ENCODE measurements at regions not wholly inside any gene's neighbourhood (a gene's known extent, or its start where the extent isn't known, plus 50 kb on each side); places are given as distances from the start of the nearest gene placed in this dataset.
"Not testable (repeated sequence)": the region's sequence is repeated elsewhere in the genome, so short reads cannot be mapped to it uniquely, and the experiment has no call there.

- no peak for DNase-seq
Observed at GRCh38 chr2:109692013-109692743, 78.0 kb downstream of the SOWAHC start.

DNA sequence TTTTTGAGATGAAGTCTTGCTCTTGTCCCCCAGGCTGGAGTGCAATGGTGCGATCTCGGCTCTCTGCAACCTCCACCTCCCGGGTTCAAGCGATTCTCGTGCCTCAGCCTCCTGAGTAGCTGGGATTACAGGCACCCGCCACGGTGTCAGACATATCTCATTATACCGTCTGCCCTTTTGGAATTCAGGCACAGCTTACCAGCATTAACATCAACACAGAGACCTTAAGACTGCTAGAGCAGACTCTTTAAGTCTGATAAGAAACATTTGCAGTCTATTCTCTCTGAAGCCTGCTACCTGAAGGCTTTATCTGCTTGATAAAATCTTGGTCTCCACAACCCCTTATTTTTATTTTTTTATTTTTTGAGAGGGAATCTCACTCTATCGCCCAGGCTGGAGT is 78.7 kb downstream of the SOWAHC start:
- DNase-seq, result not testable (repeated sequence)

DNA sequence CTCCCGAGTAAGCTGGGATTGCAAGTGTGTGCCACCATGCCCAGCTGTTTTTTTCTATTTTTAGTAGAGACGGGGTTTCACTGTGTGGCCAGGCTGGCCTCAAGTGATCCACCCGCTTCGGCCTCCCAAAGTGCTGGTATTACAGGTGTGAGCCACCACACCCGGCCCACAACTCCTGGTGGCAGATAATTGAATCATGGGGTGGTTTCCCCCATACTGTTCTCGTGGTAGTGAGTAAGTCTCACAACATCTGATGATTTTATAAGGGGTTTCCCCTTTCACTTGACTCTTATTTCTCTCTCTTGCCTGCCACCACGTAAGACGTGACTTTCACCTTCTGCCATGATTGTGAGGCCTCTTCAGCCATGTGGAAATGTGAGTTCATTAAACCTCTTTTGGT is 79.1 kb downstream of the SOWAHC start:
- DNase-seq, result not testable (repeated sequence)

DNA sequence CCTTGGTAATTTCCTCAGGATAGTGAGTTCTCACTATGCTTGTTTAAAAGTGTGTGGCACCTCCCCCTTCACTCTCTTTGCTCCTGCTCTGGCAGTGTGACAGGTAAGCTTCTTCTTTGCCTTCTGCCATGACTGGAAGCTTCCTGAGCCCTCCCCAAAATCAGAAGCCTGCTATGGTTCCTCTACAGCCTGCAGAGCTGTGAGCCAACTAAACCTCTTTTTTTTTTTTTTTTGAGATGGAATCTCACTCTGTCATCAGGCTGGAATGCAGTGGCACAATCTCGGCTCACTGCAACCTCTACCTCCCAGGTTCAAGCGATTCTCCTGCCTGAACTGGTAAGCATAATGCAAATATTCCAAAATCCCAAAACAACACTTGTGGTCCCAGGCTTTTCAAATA is 80.0 kb downstream of the SOWAHC start:
- no peak for DNase-seq

DNA sequence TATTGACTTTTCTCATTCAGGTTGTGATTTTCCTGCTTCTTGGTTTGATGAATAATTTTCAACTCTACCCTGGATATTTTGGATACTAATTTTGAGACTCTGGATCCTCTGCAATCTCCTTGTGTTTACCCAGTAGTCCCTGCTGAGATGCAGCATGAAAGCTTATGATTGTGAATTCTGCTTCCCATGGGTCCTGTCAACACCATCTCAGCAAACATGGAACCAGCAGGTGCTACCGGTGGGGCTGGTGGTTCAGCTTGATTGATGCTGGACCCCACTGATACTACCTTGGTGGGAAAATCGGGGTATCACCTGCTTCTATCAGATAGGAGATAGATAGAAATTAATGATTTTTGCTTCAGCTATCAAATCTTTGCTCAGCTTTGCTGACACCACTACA is 81.1 kb downstream of the SOWAHC start:
- DNase-seq, result no peak

DNA sequence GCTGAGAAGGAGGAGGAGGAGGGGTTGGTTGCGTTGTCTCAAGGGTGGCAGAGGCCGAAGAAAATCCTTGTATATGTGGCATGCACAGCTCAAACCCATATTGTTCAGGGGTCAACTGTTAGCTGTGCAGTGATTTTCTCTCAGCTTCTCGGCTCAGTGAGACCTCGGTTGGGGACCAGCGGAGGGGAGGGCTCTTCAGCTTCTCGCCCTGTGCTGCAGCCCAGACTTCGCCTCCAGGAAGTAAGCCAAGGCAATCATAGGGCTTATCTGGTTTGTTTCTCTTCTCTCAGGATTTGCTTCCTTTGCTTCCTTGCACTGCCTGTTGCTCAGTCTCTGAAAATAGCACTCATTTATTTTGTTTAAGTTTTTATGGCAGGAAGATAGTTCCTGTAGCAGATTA is 85.5 kb downstream of the SOWAHC start:
- DNase-seq, result no peak

DNA sequence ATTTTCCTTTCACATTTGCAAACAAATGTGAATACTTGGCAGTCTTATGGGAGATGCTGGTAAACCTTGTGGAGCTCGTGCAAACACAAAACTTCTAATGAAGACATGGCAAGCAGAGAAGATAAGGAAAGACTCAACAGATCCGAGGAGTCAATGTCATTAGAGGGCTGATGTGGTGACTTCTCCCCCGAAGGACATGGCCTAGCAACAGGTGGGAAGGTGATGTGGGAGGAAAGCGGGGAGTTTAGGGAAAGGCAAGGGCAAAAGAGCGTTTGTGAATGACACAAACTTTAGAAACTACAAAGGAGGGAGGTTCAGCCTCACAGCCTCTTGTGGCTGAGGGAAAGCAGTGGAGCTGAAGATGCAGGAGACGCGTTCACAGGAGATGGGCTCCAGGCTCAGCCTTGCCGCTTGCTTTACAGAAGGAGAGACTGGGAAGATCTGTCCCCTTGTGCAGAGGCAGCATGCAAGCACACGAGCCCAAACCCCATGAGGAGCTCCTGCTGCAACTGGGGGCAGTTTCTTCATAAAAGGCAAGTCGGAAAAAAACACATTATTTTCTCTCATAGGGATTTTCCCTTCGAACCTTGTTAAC is 86.6 kb downstream of the SOWAHC start:
- no peak for DNase-seq

DNA sequence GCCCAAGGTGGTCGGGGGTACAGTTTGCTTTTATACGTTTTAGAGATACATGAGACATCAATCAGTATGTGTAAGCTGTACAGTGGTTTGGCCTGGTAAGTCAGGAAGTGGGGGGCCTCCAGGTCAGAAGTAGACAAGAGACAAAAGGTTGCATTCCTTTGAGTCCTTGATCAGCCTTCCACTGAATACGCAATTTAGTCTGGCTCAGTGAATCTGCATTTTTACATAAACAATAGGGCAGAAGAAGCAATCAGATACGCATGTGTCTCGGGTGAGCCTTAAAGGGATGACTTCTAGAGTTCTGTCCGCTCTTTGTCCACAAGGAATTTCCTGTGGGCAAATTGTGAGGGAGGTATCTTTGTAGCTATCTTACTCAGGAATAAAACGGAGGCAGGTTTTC is 87.2 kb downstream of the SOWAHC start:
- no peak for DNase-seq

GRCh38 chr2:109702250-109702985 is 88.3 kb downstream of the SOWAHC start:
- DNase-seq, result no peak

- DNase-seq, result no peak
Observed at GRCh38 chr2:109703077-109703476, 88.9 kb downstream of the SOWAHC start.

DNA sequence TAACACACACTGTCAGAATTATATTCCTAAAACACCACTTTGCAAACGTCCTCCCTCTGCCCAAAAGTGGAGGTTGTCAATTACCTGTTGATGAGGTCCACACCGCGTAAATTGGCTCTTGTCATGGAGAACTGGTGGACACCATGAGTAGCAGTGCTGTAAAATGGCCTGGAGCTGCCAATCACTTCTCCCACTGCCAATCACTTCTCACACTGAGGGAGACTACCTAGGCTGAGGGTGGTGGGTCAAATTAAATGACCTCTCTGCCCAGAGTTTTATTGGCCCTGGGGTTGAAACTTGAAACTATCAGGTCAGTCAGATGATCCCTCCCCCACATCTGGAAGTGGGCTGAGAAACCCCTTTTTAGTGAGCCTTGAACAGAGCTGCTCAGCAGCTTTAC is 89.6 kb downstream of the SOWAHC start:
- no peak for DNase-seq

GRCh38 chr2:109707281-109708147 is 86.6 kb upstream of the RGPD5 start:
- no peak for DNase-seq

DNA sequence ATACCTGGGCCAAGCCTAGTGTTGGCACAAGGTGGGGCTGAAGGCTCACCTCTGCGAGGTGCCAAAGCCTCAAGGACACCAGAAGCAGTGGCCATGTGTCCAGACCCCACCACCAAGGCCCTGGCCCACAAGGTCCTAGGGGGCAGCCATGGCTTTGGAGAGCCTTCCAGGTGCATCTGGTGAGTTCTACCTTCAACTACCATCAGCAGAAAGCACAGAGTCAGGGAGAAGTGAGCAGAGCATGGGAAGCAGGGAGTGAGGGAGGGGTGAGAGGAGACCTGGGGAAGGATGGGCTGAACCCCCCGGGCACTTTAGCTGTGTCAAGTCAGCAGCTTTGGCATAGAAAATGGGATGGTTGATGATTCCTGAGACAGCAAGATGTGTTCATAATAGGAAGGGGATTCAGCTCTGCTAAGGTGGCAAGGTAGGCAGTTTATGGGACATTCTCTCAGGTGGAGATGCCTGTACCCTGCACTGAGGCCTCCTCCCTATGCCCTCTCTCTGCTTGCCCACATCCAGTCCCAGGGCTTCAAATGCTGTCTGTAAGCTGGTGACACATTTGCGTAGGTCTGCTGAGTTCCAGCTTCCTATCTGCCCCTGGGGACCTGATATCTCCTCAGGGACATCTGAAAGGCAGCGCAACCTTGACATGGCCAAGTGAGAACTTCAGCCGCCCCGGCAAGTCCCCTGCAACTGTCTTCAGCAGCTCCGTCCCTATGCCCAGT is 83.4 kb upstream of the RGPD5 start:
- no peak for DNase-seq

DNA sequence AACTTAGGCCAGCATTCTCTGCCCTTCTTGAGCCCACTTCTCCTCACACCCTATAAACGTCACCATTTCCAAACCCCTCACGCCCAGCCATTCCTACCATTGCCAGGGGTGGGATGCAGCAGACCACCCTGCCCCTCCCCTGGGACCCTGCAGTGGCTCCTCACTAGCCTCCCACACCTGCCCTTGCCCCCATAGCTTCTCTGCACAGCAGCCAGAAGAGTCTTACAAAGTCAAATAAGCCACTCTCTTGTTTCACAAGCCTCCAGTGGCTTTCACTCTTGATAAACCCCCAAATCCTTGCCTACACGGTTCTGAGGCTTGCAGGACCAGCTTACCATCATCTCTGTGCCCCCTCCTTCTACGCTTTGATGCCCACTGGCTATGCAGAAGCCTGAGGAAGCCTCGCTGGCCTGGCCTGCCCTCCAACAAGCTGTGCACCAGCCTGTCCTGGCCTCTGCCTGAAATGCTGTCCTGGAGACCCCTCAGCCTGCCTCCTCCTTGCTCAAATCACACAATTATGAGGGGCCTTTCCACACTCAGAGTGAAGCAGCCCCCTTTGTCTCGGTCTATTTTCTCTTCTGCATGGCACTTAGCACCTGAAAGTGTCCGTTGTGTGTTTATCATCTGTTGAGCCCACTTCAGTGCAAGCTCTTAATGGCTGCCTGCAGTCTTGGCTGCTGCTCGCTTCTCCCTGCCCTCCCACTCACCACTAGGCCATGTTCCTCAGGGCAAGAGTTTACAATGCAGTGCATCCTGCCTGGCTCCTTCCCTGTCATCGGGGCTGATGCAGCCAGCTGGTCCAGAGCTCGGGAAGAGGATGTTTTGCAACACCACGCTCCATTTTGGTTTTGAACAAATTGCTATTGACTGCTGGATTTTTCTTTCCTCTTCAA is 82.6 kb upstream of the RGPD5 start:
- DNase-seq, result no peak

GRCh38 chr2:109712123-109712449 is 82.0 kb upstream of the RGPD5 start:
- no peak for DNase-seq

GRCh38 chr2:109712746-109713145 is 81.4 kb upstream of the RGPD5 start:
- no peak for DNase-seq

- DNase-seq, result no peak
Observed at GRCh38 chr2:109715313-109715805, 78.7 kb upstream of the RGPD5 start.

GRCh38 chr2:109716596-109716995 is 77.5 kb upstream of the RGPD5 start:
- DNase-seq, result not testable (repeated sequence)

GRCh38 chr2:109718139-109718538 is 76.0 kb upstream of the RGPD5 start:
- DNase-seq, result no peak

DNA sequence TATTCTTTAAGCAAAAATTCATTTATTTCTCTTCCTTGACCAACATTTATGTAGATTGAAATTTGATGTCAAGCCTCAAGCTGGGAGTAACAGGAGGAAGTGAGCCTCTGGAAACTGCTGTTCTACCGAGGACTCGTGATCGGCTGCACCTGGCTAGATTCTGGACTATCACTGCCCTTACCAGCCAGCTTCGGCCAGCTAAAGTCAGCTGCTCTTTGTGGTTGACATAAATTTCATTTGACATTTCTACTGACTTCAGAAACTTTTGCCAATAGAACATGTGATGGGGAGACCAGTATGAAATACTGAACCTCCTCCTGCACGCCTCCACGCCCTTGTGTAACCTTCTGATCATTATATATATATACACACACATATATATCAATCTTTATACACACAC is 74.2 kb upstream of the RGPD5 start:
- no peak for DNase-seq

- DNase-seq, result no peak
Observed at GRCh38 chr2:109720380-109721106, 73.6 kb upstream of the RGPD5 start.

Data from CD4-positive, alpha-beta T cell treated with Interleukin-17A for 1 hour (primary cell).